ENCODE measurements at regions not wholly inside any gene's neighbourhood (a gene's known extent, or its start where the extent isn't known, plus 50 kb on each side); places are given as distances from the start of the nearest gene placed in this dataset.

DNA sequence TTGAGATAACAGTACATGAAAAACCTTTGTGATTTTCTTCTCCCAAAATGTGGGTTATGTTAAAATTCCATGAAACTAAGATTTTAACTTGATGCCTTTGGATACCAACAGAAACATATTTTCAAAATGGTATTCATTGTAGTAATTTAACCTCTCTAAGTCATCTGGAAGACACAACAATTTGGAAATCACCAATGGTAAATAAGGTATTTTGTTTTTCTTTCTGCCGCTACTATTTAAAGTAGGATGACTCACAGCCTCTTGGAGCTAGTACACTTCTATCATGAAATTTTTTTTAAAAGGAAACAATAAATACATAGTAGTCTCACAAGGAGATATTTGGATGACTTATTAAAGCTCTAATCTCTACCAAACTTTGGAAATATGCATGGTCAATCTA lies 291.6 kb upstream of the VEPH1 start:
- no peak for DNase-seq

DNA sequence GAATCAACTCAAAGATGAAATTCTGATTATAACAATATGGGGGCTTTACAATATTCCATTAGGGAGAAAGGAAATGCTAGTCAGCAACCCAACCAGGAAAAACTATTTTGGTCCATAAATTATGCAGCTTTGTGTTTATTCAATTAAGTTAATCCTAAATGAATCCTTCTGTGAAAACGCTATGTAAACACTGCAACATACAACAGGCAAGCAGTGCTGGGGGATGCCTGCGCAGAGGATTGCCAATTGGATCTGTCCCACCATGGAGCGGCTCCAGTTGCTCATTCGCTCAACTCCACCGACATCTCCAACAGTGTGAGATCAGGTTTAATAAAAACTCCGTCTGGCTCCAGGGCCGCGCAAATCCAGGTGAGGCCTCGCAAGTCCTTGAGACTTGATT lies 290.5 kb upstream of the VEPH1 start:
- DNase-seq: no peak

DNA sequence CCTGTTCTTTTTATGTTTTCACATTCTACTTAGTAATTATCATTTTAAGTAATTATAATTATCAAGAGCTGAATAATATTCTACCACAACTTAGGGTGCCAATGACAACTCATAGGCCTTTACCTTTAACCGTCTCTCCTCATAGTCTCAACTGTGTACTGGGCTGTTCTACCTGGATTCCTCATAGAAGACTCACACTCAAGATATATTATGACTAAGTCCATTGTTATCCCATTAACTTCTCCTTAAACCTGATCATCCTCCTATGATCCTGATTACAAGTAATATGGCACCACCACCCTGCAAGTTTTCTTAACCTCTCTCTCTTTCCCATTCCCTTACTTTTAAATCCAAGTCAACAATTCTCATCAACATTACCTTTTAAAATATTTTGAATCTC lies 285.9 kb upstream of the VEPH1 start:
- no peak for DNase-seq

DNA sequence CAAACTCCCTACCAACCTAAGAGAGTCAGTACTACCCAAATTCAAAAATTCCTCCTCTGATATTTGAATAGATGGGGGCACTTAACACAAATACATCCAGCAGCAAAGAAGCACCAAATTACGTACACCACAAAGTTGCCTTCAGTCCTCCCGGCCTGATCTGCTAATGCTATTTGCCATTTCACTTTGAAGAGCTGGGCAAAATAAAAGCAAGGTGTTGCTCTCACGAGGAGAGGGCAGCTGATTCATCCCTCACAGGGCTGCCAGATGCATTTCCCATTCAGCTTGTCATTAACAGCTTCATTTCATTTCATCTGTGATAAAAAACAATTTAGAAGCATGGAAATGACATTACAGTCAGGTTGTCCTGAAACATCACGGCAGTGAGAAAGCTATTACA lies 283.4 kb upstream of the VEPH1 start:
- no peak for DNase-seq

DNA sequence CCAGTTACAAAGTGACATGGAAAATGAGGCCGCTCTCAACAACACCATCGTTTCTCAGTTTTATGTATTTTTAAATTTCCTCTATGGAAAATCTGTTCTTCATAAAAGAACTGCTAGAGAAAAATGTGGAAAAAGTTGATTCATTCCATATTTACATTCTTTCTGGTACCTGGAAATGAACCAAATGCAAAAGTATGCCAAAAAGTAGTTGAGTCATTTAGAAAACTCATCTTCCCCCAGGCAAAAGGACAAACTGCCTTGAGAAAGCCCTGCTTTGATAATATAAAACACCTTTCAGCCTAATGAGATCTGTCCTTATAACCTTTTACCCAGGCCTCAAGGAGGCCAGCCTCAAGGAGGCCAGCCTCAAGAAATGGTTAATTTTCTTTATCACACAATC lies 283.0 kb upstream of the VEPH1 start:
- DNase-seq: no peak

DNA sequence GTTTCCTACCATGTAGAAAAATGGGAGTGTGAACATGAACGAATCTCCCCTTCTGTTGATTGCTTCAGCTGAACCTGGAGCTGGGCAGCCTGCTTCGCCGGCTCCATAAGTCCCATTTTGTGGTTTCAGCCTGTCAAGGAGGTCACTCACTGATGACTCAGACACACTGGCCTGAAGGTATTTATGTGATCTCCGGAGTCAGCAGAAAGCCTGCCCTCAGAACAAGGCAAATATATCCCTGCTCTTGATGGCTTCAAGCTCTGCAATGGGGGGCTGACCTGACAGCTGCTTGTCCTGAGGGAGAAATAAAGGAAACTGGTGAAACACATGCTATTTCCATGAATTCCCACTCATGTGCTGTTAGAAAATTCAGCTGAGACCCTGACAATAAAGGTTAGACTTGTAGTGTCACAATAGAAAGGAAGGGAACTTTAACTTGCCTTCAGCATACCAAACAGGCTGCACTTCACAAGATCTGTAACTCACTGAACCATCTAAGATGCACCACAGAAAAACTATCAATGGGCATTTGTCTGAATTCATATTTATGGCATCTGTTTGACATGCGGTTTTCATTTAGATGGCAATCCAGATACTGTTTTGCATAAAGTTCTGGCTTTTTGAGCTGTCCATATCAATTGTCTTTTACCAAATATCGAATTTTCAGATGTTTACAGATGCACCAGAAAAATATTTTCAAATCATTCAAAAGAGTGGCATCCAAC lies 282.0 kb upstream of the VEPH1 start:
- DNase-seq: no peak

DNA sequence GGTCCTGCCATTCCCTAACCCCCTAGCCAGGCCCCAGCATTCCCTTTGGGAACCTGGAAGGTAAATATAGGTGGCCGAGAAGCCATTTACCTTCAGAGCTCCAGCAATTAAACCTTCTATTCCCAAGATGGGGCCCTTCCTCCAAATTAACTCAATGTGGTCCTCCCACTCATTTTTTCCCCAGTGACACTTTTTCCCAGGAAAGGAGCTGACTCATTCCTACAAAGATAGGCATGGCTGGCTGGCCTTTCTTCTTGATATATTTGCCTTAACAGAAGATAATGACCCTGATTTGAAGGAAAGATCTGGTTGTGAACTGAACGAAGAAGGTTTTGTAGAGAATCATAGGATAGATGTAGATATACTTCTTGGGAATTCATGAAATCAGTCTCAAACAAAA lies 279.0 kb upstream of the VEPH1 start:
- no peak for DNase-seq

DNA sequence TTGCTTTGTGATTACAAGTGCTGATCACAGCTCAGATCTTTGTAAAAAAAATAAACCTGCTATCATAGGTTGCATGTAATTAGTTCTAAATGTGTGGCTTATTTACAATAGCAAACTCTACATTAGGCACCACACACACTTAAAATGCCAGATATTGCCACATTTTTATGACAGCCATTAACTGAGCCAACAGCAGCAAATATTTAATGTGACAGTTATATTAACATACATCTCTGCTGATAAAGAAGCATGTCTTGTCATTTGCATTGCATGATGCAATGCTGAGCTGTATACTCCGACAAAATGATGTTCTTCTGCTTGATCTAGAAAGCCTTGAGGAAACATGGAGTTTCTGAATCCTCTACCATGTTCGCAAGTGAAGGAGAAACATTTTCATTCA lies 273.6 kb upstream of the VEPH1 start:
- DNase-seq: no peak

DNA sequence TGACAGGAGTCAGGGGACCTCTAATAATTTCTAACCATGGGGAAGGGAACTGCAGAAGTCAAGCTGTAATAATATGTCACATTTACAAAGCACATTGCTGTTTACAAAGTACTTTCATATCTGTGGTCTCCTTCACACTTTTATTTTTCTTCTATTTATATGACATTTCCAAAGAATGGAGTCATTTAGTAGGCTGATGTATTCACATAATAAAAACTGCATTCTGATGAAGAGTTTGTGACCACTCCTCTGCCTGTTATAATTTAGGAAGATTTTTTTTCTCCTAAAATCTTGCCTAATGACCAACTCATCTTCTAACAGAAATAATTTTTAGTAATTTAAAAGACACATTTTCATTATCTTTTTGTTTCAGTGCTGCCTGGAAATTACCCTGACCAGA lies 272.2 kb upstream of the VEPH1 start:
- no peak for DNase-seq

DNA sequence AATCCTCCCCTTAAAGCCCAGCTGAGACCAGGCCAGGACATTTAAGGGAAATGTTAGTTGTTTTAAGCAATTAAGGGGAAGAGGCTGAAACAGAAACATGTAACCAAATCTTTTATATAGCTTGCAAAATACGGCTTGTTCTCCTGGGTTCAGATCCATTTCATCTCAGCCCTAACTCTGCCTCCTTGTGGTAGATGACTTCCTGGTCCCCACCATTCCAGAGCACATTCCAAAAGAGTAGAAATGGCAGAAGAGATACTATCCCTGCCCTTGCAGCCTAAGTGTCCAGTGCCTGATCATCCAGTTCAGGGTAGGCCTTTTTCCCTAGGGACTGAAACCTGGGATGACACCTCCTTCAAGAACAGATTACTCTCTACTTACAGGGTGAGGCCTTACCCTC lies 266.2 kb upstream of the VEPH1 start:
- DNase-seq: no peak

DNA sequence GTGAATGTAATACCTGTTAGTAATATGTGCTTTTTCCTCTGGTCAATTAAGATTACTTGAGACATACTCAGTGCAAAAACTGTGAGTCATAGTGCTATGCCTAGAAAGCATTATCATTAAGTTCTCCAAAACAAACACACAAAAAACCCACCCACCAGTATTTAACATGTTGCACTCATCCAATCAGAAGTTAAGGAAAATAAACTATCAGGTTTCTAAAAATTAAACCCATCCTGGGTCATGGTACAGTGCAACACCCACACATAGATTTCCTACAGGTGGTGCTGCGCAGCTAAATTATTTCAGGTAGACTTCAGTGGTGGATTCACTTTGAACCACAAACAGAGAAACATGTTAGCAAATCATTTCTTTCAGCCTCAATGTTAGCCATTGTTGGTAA lies 264.4 kb upstream of the VEPH1 start:
- DNase-seq: no peak

DNA sequence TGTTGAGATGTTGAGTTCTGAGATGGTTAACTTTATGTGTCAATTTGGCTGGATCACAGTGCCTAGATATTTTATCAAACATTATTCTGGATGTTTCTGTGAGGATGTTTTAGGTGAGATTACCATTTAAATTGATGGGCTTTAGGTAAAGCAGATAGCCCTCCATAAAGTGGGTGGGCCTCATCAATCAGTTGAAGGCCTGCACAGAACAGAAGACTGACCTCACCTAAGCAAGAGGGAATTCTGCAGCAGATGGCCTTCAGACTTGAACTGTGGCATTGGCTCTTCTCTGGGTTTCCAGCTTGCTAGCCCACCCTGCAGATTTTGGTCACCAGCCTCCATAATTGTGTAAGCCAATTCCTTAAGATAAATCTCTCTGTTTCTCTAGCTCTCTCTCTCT lies 260.4 kb upstream of the VEPH1 start:
- DNase-seq: no peak

DNA sequence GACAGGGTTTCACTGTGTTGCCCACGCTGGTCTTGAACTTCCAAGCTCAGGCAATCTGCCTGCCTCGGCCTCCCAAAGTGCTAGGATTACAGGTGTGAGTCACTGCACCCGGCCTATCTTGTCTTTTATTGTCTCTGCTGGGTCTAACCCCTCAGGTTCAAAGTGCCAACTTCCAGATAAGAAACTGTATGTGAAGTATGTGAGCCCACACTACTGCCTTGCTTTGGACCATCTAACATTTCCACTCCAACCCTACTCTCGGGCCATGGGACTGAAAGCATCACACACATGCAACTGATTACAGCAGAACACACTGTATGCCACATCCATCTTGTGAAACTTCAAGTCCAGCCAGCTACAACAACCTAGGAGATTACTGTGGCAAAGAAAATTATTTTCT lies 256.1 kb upstream of the VEPH1 start:
- no peak for DNase-seq

DNA sequence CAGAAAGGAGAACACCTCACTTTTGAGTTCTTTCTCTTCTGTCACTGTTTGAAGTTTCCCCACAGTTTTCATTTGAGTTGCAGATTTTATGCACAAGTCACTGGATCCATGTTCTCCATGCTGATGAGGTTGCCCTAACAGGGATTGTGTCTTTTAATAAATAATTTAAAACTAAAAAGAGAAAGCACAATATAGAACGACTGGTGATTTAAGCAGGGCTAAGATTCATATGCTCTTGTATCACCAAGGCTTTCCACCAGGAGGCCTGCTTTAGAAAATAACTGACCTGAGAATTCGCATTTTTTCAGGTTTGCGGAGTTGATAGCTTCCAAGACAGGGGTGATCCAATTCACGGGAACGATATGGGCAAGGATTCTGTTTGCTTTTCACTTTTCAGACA lies 252.0 kb upstream of the VEPH1 start:
- no peak for DNase-seq

DNA sequence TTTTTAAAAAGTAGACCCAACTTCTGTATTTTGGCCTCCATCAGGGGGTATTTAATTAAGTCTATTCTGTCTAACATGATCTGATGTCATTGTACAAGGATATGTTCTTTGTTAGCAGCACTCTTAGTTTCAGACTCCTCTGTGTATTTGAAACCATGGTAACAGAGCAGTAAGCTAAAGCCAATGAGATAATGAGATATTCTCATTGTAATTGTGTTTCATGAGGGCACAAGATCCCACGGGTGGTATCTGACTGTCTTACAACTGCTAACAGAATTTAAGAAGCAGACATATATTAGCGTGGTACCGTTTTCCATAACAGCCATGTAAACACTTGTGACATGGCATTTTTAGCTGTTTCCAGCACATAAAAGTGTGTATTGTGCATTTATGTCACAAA lies 251.2 kb upstream of the VEPH1 start:
- DNase-seq: no peak

DNA sequence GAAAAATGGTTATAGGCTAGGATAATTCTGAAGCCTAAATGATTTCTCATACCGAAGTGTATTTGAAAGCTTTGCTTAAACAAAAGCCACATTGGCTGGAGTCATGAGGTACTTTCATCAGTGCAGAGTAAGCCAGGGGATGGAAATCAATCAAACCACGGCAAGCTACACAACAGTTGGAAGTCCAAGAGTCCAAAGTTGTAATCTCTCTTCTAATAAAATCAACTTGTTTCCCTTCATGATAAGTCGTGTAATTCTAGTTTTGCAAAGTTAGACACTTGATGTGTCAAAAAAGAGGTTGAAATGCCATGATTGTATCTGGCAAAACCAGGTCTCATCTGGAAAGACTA lies 250.5 kb upstream of the VEPH1 start:
- no peak for DNase-seq

DNA sequence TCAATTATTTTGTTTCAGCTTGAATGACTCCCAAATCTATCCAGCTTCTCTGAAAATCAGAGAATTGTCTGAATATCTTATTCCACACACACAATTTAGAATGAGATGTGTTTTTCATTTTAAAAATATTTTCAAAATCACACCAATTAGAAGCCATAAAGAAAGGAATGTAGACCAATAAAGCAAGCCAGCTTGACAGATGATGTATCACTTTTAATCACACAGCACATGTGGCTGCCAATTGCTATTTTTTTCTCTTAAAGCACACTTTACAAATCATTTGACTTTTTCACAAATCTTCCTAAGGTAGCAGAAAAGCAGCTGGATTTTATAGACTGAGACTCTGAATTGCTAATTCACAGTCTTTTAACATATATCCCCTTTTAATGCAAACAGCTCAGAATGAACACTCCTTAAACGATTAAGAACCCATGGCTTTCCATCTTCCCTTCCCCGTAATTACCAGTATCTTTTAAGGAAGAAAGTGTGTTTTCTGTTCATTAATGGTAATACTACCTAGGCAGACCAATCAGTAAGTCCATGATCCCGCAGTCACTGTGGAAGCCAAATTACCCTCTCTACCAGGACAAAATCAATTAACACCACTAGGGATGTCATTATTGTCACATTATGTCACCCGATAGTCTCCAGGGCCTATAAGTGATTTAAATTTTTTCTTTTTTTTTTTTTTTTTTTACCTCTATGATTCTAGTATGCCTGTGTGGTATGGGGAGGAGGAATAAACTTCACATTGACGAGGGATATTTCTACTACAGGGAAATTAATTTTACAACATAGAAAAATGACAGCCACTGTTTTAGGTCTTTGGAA lies 250.0 kb upstream of the VEPH1 start:
- no peak for DNase-seq

DNA sequence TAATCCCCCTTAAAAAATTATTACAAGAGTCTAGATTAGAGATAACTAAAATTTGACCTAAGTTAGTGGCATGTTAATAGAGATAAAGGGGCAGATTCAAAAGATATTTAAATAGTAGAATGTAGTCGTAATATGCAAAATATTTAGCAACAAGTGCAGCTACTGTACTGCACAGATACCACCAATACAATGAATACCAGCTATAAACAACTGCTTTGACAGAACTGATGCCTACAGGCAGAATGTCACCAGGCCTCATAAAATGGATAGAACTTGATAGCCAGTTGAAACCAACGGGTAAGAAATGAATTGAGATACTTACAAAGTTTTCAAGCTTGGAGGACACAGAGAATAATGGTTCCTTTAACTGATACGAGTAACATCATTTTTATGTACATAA lies 249.3 kb upstream of the VEPH1 start:
- DNase-seq: no peak

DNA sequence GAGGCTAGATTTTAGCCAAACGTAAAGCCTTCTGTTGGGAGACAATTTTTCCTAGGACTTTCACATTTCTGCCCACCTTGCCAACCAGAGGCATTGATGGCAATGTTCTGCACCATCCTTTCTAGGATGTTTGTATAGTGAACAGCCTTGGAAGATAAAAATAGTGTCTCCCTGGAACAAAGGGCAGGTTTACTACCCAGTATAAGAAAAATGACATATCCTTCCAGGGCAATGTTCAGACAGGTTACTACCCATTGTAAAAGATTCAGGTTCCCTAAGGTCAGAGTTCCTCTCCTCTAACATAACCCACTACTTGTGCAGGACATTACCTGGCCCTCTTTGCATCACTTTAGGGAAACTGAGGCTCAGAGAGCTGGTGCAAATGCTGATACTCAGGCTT lies 248.2 kb upstream of the VEPH1 start:
- DNase-seq: no peak

DNA sequence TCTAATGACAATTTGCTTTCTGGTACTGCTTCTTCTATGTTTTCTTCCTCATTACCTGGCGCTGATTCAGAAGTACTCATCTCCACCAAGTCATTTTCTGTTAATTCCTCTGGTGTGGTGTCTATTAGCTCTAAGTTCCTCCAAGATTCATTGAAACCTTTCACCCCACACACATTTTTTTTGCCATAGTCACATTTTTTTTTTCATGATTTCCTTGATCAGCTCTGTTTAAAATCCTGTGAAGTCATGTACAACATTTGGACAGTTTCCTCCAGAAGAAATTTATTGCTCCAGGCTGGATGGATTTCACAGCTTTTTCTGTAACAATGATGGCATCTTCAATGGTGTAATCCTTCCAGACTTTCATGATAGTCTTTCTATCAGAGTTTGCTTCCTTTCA lies 243.2 kb upstream of the VEPH1 start:
- DNase-seq: no peak

DNA sequence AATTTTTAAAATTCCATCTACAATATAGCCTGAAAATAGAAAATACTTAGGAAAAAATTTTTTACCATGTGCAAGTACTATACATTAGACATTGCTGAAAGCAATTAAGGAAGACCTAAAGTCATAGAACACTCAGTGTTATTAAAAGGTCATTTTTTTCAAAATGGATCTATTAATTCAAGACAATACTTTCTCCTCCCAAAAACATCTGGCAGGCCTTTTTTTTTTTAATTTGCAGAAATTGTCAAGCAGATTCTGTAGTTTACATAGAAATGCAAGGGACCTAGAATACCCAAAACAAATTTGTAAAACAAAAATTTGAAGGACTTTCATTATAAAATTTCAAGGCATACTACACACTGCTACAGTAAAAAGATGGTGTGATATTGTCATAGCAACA lies 238.4 kb upstream of the VEPH1 start:
- no peak for DNase-seq

DNA sequence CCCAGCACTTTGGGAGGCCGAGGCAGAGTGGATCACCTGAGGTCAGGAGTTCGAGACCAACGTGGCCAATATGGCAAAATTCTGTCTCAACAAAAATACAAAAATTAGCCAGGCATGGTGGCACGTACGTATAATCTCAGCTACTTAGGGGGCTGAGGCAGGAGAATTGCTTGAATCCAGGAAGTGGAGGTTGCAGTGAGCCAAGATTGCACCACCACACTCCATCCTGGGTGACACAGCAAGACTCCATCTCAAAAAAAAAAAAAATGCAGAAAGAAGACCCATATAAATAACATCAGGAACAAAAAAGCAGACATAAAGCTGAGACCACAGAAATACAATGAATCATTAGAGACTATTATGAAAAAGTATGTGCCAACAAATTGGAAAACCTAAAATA lies 235.2 kb upstream of the VEPH1 start:
- DNase-seq: no peak

DNA sequence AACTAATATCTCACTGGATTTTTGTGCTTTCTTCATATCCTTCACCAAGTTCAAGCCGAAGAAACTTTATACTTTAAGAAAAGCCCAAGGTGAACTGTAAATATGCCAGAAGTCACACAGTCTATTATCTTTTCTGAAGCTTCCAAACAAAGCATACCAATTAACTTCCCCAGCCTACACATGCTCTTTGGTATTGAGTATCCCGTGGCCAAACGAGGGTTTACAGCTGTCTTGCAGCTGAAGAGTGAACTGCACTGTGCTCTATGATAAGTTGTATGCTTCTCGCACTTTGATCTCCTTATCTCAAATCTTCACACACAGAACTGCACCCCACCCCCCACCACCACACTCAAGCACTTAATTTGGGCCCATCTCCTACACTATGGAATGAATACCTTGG lies 215.6 kb upstream of the VEPH1 start:
- no peak for DNase-seq

DNA sequence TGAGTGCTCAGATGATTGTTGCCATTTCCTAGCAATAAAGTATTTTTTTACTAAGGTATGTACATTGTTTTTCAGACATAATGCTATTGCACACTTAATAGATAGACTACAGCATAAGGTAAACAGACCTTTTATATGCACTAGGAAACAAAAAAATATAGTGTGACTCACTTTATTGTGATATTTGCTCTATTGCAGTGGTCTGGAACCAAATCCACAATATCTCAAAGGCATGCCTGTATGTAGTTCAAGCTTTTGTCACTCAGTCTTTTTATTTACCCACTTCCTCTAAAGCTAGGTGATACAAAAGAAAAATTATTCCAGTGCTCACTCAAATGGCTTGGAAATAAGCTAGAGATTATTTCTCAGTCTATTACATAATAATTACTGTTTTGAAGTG lies 209.9 kb upstream of the VEPH1 start:
- DNase-seq: no peak

DNA sequence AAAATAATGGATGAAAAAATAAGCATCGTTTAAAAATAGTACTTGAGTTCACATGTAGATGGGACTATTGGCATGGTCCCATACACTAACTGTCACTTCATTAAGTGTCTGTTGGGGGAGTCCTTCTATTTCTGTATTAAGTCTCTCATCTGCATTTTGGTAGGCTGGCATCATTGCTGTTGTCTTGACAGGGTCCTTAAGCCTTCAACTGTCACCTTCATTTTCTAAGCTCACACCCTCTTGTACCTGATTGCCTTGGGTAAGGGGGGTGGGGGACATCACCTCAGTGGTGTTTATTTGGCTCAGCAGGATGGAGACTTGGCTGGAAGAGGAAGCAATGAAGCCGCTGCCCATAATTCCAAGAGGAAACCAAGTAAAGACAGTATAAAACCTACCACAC lies 202.0 kb upstream of the VEPH1 start:
- DNase-seq: no peak
